ENCODE measurements at regions not wholly inside any gene's neighbourhood (a gene's known extent, or its start where the extent isn't known, plus 50 kb on each side); places are given as distances from the start of the nearest gene placed in this dataset.
"Not testable (repeated sequence)": the region's sequence is repeated elsewhere in the genome, so short reads cannot be mapped to it uniquely, and the experiment has no call there.

DNA sequence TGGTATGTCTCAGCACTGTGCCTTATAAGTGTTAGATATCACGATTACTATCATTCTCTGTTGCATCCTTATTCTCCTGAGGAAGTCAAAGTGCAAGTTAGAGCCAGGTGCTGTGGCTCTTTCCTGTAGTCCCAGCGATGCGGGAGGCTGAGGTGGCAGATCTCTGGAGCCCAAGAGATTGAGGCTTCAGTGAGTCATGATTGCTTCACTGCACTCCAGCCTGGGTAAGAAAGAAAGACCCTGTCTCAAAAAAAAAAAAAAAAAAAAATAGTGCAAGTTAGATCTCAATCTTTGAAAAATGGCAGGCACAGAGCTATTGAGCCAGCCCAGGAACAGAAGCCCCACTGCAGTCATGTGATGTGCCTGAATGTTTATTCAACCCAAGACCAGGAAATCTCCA is 147.8 kb upstream of the POGK start:
- DNase-seq (ENCODE audit: low read depth), result no peak
- TF ChIP-seq, protein P1, sequence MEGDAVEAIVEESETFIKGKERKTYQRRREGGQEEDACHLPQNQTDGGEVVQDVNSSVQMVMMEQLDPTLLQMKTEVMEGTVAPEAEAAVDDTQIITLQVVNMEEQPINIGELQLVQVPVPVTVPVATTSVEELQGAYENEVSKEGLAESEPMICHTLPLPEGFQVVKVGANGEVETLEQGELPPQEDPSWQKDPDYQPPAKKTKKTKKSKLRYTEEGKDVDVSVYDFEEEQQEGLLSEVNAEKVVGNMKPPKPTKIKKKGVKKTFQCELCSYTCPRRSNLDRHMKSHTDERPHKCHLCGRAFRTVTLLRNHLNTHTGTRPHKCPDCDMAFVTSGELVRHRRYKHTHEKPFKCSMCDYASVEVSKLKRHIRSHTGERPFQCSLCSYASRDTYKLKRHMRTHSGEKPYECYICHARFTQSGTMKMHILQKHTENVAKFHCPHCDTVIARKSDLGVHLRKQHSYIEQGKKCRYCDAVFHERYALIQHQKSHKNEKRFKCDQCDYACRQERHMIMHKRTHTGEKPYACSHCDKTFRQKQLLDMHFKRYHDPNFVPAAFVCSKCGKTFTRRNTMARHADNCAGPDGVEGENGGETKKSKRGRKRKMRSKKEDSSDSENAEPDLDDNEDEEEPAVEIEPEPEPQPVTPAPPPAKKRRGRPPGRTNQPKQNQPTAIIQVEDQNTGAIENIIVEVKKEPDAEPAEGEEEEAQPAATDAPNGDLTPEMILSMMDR (IDR thresholded peaks at IDR 0.05; ENCODE audit: low read depth, low read length, missing control alignments), result no peak
- no peak overlapping the region for H3K4me3 ChIP-seq (ENCODE audit: low read depth, low read length)

DNA sequence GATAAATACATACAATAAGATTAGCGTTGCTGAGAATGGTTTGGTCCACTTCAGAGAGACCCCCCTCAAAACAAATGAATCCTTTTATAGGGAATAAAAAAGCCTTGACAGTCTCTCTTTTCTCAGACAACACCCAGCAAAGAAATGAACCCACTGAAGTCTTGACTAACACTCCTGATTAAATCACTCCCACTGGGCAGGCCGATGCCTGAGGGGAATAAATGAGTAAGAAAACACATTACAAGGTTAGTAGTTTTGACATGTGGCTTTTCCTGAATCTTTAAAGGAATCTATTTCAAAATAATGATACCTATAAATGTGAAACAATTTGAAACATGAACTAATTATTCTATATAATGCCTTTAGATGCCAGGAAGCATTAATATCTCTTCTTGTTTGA is 146.9 kb upstream of the POGK start:
- no peak overlapping the region for H3K4me3 ChIP-seq (ENCODE audit: low read depth, low read length)
- TF ChIP-seq, protein P1 (IDR thresholded peaks at IDR 0.05; ENCODE audit: low read depth, low read length, missing control alignments), result no peak
- DNase-seq (ENCODE audit: low read depth), result no peak

DNA sequence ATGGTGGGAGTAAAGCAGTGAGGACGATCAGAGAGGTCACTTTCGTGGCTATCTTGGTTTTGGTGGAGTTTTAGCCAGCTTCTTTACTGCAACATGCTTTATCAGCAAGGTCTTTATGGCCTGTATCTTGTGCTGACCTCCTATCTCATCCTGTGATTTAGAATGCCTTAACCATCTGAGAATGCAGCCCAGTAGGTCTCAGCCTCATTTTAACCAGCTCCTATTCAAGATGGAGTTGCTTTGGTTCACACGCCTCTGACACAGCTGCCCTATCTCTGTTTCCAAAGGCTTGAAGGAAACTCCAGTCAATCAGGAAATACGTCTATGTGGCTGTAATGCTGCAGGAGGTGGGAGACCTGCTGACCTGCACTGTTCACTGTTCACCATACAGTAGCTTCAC is 146.1 kb upstream of the POGK start:
- TF ChIP-seq, protein P1 (IDR thresholded peaks at IDR 0.05; ENCODE audit: low read depth, low read length, missing control alignments), result no peak
- no peak overlapping the region for H3K4me3 ChIP-seq (ENCODE audit: low read depth, low read length)
- no peak for DNase-seq (ENCODE audit: low read depth)

DNA sequence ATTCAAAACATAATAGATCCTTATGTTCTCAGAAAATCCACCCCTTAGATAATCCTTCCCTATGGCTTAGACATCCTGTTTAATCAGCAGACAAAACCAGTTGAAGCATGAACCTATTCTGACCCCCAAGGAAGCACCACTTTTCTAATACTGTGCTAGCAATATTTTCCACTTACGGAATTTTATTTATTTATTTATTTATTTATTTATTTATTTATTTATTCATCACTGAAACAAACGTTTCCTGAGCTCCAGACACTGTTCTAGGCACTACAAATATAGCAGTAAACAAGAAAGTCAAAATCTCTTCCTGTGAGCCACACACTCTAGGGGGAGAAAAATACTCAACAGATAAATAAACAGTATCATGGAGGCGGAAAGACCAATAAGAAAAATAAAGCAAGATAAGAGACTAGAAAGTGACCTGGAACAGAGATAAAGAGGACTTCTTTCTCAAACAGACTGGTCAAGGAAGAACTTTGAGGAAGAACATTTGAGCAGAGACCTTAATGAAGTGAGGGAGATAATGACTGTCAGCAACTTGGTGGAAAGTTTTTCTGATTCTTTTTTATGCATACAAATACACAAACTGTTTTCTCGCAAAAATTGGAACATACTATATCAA is 145.5 kb upstream of the POGK start:
- TF ChIP-seq, protein P1 (IDR thresholded peaks at IDR 0.05; ENCODE audit: low read depth, low read length, missing control alignments), result no peak
- H3K4me3 ChIP-seq (ENCODE audit: low read depth, low read length), result no peak overlapping the region
- DNase-seq (ENCODE audit: low read depth), result no peak

DNA sequence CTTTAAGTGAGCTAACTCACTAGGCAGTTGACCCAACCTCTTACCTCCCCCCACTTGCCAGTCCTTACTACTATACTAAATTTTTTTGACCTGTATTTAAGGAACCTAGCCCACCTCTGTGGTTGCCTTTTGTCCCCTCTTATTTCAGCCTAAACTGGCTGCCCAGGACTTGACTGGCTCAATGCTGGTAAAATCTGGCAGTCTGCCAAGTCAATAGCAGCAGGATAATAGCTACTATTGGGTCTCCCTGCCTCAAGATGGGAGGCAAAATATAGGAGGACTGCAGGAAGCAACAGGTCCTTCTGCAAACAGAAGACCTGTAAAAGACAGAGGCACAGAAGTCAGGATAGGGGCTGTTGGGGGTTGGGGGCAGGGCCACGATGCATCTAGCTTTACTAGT is 144.2 kb upstream of the POGK start:
- H3K4me3 ChIP-seq (ENCODE audit: low read depth, low read length), result no peak overlapping the region
- TF ChIP-seq, protein P1 (IDR thresholded peaks at IDR 0.05; ENCODE audit: low read depth, low read length, missing control alignments), result no peak
- no peak for DNase-seq (ENCODE audit: low read depth)

- not testable (repeated sequence) for DNase-seq (ENCODE audit: low read depth); H3K4me3 ChIP-seq (ENCODE audit: low read depth, low read length)
Observed at GRCh38 chr1:166695834-166696233, 143.4 kb upstream of the POGK start.

DNA sequence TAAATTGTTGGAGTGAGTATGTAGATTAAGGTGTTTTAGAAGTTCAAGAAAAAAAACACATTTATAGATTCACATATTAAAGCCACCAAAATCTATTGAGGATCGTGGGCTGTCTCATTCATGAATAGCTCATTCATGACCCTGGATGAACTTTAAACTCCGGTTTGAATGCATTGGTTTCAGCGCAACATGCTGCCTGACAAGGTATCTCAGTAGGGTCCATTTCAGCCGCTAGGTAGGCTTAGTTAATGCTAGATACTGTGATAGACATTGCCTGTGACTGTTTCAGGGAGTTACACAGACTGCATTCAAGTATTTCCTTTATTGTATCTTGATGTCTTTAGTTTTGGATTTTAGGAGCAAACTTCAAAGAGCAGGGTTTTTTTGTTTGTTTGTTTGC is 140.5 kb upstream of the POGK start:
- TF ChIP-seq, protein P1 (IDR thresholded peaks at IDR 0.05; ENCODE audit: low read depth, low read length, missing control alignments), result no peak
- no peak overlapping the region for H3K4me3 ChIP-seq (ENCODE audit: low read depth, low read length)
- DNase-seq (ENCODE audit: low read depth), result no peak

Measured in GM12864 (cell line).